HEK293 (cell line): ENCODE measurements at regions not wholly inside any gene's neighbourhood (a gene's known extent, or its start where the extent isn't known, plus 50 kb on each side); places are given as distances from the start of the nearest gene placed in this dataset.
A peak's percentile ranks its signal among the peaks of the same experiment; 100 is the strongest.

Source experiments
- CTCF ChIA-PET: fragments of 350-600 bp; formaldehyde crosslinking; extraction: SDS; loops from one replicate; lab custom pipeline; 2021; ENCODE audit warnings: antibody characterized with exemption; lab: Yijun Ruan, JAX
- POLR2A ChIA-PET: fragments of 300-600 bp; formaldehyde crosslinking; extraction: SDS; loops from one replicate; lab custom pipeline; 2020; ENCODE audit warnings: antibody characterized with exemption, inconsistent platforms; lab: Yijun Ruan, JAX
- H3K27ac ChIP-seq: fragments of 200-500 bp; sonication (Bioruptor generic); 2 replicates; pipeline ENCODE4 v1.5.1; 2014; ENCODE audit warnings: low read depth, low read length, control low read depth, inconsistent platforms; ENCODE audit errors: extremely low read depth
- H3K36me3 ChIP-seq, 2 experiments: fragments of 200-500 bp in 1 of 2; sonication (Bioruptor generic) in 1 of 2; 1 replicate in 1 of 2; 2 replicates in 1 of 2; pipeline ENCODE4 v1.5.1; 2014 to 2017; ENCODE audit warnings: inconsistent platforms in 2 of 2, low read length in 2 of 2; ENCODE audit not compliant: control insufficient read depth in 2 of 2, insufficient read depth in 1 of 2
- H3K4me1 ChIP-seq: fragments of 200-500 bp; sonication (Bioruptor generic); 2 replicates; pipeline ENCODE4 v1.5.1; 2014; ENCODE audit warnings: mild to moderate bottlenecking, low read length, inconsistent platforms; ENCODE audit not compliant: control insufficient read depth, insufficient read depth
- H3K4me3 ChIP-seq: 2 replicates; pipeline ENCODE4 v1.5.1; 2011; ENCODE audit warnings: low read depth, mild to moderate bottlenecking, control low read depth, low read length, moderate library complexity
- H3K9me3 ChIP-seq: fragments of 200-500 bp; sonication (Bioruptor generic); 2 replicates; pipeline ENCODE4 v1.5.1; 2014; ENCODE audit warnings: low read depth, low read length, inconsistent platforms; ENCODE audit not compliant: control insufficient read depth, insufficient read depth
- BCL6B ChIP-seq: fragments of 450-650 bp; formaldehyde crosslinking; IDR thresholded peaks from 2 replicates; pipeline ENCODE4 v1.5.1; 2017; ENCODE audit warnings: missing biosample characterization, missing genetic modification characterization
- SCRT1 ChIP-seq: fragments of 450-650 bp; formaldehyde crosslinking; IDR thresholded peaks from 2 replicates; pipeline ENCODE4 v1.5.1; 2016; ENCODE audit warnings: missing biosample characterization, missing genetic modification characterization, borderline replicate concordance
- SCRT2 ChIP-seq: fragments of 450-650 bp; formaldehyde crosslinking; IDR thresholded peaks from 2 replicates; pipeline ENCODE4 v1.5.1; 2016; ENCODE audit warnings: missing biosample characterization, missing genetic modification characterization
- YY1 ChIP-seq: fragments of 450-650 bp; formaldehyde crosslinking; IDR thresholded peaks from 2 replicates; pipeline ENCODE4 v1.5.1; 2018; ENCODE audit warnings: missing biosample characterization, missing genetic modification characterization
- ZBTB21 ChIP-seq: fragments of 450-650 bp; formaldehyde crosslinking; IDR thresholded peaks from 2 replicates; pipeline ENCODE4 v1.5.1; 2017; ENCODE audit warnings: missing biosample characterization, missing genetic modification characterization
- ZBTB44 ChIP-seq: fragments of 450-650 bp; IDR thresholded peaks from 2 replicates; pipeline ENCODE4 v1.5.1; 2018; ENCODE audit warnings: missing biosample characterization, mild to moderate bottlenecking, missing genetic modification characterization
- ZNF138 ChIP-seq: fragments of 450-650 bp; formaldehyde crosslinking; IDR thresholded peaks from 2 replicates; pipeline ENCODE4 v1.5.1; 2016; ENCODE audit warnings: missing biosample characterization, missing genetic modification characterization, borderline replicate concordance
- ZNF155 ChIP-seq: fragments of 450-650 bp; formaldehyde crosslinking; IDR thresholded peaks from 2 replicates; pipeline ENCODE4 v1.5.1; 2016; ENCODE audit warnings: missing biosample characterization, missing genetic modification characterization
- ZNF341 ChIP-seq: fragments of 450-650 bp; formaldehyde crosslinking; IDR thresholded peaks from 2 replicates; pipeline ENCODE4; 2016; ENCODE audit warnings: low read depth, missing biosample characterization, missing genetic modification characterization
- ZNF362 ChIP-seq: fragments of 450-650 bp; formaldehyde crosslinking; IDR thresholded peaks from 2 replicates; pipeline ENCODE4 v1.5.1; 2016; ENCODE audit warnings: missing biosample characterization, missing genetic modification characterization
- ZNF37A ChIP-seq: fragments of 450-650 bp; IDR thresholded peaks from 2 replicates; pipeline ENCODE4 v1.5.1; 2018; ENCODE audit warnings: missing biosample characterization, missing genetic modification characterization
- ZNF394 ChIP-seq: fragments of 450-650 bp; formaldehyde crosslinking; IDR thresholded peaks from 2 replicates; pipeline ENCODE4 v1.5.1; 2016; ENCODE audit warnings: missing biosample characterization, missing genetic modification characterization, mild to moderate bottlenecking, moderate library complexity, borderline replicate concordance
- ZNF530 ChIP-seq: fragments of 450-650 bp; formaldehyde crosslinking; IDR thresholded peaks from 2 replicates; pipeline ENCODE4 v1.5.1; 2016; ENCODE audit warnings: low read depth, missing biosample characterization, missing genetic modification characterization
- ZNF549 ChIP-seq: fragments of 450-650 bp; IDR thresholded peaks from 2 replicates; pipeline ENCODE4 v1.5.1; 2018; ENCODE audit warnings: missing biosample characterization, missing genetic modification characterization, mild to moderate bottlenecking, inconsistent platforms, moderate library complexity
- ZNF571 ChIP-seq: fragments of 450-650 bp; formaldehyde crosslinking; IDR thresholded peaks from 2 replicates; pipeline ENCODE4 v1.5.0; 2017; ENCODE audit warnings: missing biosample characterization, missing genetic modification characterization
- ZNF585B ChIP-seq: fragments of 450-650 bp; formaldehyde crosslinking; IDR thresholded peaks from 2 replicates; pipeline ENCODE4 v1.5.1; 2016; ENCODE audit warnings: missing biosample characterization, missing genetic modification characterization
- ZNF610 ChIP-seq: fragments of 450-650 bp; formaldehyde crosslinking; IDR thresholded peaks from 2 replicates; pipeline ENCODE4 v1.5.1; 2016; ENCODE audit warnings: missing biosample characterization, missing genetic modification characterization, borderline replicate concordance
- ZNF670 ChIP-seq: fragments of 450-650 bp; formaldehyde crosslinking; IDR thresholded peaks from 2 replicates; pipeline ENCODE4 v1.5.1; 2016; ENCODE audit warnings: missing biosample characterization, missing genetic modification characterization, low read depth
- ZNF830 ChIP-seq: fragments of 450-650 bp; IDR thresholded peaks from 2 replicates; pipeline ENCODE4 v1.5.0; 2018; ENCODE audit warnings: missing biosample characterization, missing genetic modification characterization, low read depth, mild to moderate bottlenecking, moderate library complexity
- ZNF843 ChIP-seq: fragments of 450-650 bp; formaldehyde crosslinking; IDR thresholded peaks from 2 replicates; pipeline ENCODE4 v1.5.1; 2016; ENCODE audit warnings: missing biosample characterization, missing genetic modification characterization
- ZSCAN16 ChIP-seq: fragments of 450-650 bp; formaldehyde crosslinking; IDR thresholded peaks from 2 replicates; pipeline ENCODE4 v1.5.1; 2016; ENCODE audit warnings: missing biosample characterization, missing genetic modification characterization

- TF ChIP-seq ZNF138 (tag by site-specific recombination) (no peak), ZBTB21 (tag by site-specific recombination) (no peak), ZNF585B (tag by site-specific recombination) (no peak), YY1 (tag by site-specific recombination) (no peak), ZNF341 (tag by site-specific recombination) (no peak), ZNF155 (tag by site-specific recombination) (no peak), ZNF549 (tag by site-specific recombination) (no peak), ZNF830 (tag by site-specific recombination) (no peak), ZNF670 (tag by site-specific recombination) (no peak), ZSCAN16 (tag by site-specific recombination) (no peak), ZNF362 (no peak), BCL6B (tag by site-specific recombination) (no peak)
- TF ChIP-seq, all 188 proteins: peak for 0
Measured at GRCh38 chr20:43835944-43836508, 78.6 kb upstream of the TOX2 start (continued).

- TF ChIP-seq ZNF37A = no peak
- peak; percentile 70 for TF ChIP-seq SCRT2 (tag by site-specific recombination)
- TF ChIP-seq ZNF530 (tag by site-specific recombination) = no peak
- no peak for TF ChIP-seq ZNF394 (tag by site-specific recombination)
- no peak for TF ChIP-seq ZBTB44 (tag by site-specific recombination)
- no peak for TF ChIP-seq ZNF843 (tag by site-specific recombination)
- TF ChIP-seq ZNF571 = no peak
- TF ChIP-seq SCRT1 (tag by site-specific recombination) = peak; percentile 45; the same call in 1 of the 2 replicates
- TF ChIP-seq ZNF610 (tag by site-specific recombination) = no peak
- ChIA-PET CTCF (no interaction called here), POLR2A (no interaction called here)
- H3K9me3 ChIP-seq = no peaks in the 10 kb centered on the region
- H3K4me1 ChIP-seq = no peaks in the 10 kb centered on the region
- H3K27ac ChIP-seq = no peak overlapping the region
- H3K36me3 ChIP-seq = no peaks in the 10 kb centered on the region
- no peak overlapping the region for H3K4me3 ChIP-seq
Measured at GRCh38 chr20:43833511-43834395, 80.9 kb upstream of the TOX2 start.
